ENCODE measurements at regions not wholly inside any gene's neighbourhood (a gene's known extent, or its start where the extent isn't known, plus 50 kb on each side); places are given as distances from the start of the nearest gene placed in this dataset.

DNA sequence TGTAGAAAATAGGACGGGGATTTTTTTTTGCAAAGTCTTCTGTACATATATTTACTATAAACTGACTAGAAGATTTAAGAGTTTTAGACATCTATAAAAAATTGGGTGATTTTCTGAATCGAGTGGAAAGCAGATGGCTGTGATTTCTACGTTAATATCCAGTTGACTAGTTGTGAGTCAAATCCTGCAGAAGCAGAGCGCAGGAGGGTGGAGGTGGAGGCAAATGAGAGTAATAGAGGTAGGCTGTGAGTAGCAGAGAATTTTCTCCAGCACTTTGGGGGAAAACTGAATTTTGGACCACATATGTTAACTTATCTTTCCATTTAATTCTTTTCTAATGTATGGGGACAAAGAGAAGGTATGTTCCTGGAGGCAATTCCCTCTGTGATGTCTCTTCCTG lies 82.1 kb upstream of the SOX3 start:
- Histone ChIP-seq H3K9me3 (no peaks in the 10 kb centered on the region), H3K36me3 (no peaks in the 10 kb centered on the region), H3K27me3 (no peaks in the 10 kb centered on the region), H3K4me3 (no peak overlapping the region), H3K4me1 (no peaks in the 10 kb centered on the region), H3K27ac (no peak overlapping the region)
- no peak for DNase-seq (ENCODE audit: low spot score in 2 of 2)
- no peak for TF ChIP-seq EP300 (IDR thresholded peaks at IDR 0.05)
- TF ChIP-seq, protein P1, sequence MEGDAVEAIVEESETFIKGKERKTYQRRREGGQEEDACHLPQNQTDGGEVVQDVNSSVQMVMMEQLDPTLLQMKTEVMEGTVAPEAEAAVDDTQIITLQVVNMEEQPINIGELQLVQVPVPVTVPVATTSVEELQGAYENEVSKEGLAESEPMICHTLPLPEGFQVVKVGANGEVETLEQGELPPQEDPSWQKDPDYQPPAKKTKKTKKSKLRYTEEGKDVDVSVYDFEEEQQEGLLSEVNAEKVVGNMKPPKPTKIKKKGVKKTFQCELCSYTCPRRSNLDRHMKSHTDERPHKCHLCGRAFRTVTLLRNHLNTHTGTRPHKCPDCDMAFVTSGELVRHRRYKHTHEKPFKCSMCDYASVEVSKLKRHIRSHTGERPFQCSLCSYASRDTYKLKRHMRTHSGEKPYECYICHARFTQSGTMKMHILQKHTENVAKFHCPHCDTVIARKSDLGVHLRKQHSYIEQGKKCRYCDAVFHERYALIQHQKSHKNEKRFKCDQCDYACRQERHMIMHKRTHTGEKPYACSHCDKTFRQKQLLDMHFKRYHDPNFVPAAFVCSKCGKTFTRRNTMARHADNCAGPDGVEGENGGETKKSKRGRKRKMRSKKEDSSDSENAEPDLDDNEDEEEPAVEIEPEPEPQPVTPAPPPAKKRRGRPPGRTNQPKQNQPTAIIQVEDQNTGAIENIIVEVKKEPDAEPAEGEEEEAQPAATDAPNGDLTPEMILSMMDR (IDR thresholded peaks at IDR 0.05) = no peak
- TF ChIP-seq POLR2AphosphoS5 (IDR thresholded peaks at IDR 0.05) = no peak
- TF ChIP-seq POLR2A (IDR thresholded peaks at IDR 0.05) = no peak
- WGBS = 77% methylated on average over 4 of the region's 4 CpGs

DNA sequence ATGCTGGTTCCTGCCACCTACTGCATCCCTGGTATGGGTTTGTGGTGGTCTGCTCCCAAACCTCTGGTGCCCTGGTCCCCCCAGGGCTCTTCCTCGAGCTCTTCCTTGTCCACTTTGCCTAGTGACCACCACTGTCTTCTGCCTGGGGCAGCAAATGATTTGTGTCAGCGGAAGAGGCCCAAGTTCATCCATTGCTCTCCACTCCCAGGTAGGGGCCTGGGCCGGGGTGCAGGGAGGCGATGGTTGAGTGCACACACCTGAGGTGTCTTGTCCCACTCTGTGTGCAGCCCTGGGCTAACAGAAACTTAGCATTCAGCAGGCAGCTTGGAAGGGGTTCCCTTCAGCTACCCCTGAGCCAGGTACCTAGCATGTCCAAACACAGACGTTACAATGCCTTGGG lies 75.6 kb upstream of the SOX3 start:
- WGBS = 56% methylated on average over 5 of the region's 5 CpGs
- DNase-seq (ENCODE audit: low spot score in 2 of 2) = no peak
- H3K27me3 ChIP-seq = no peaks in the 10 kb centered on the region
- TF ChIP-seq EP300 (IDR thresholded peaks at IDR 0.05) = no peak
- TF ChIP-seq POLR2AphosphoS5 (IDR thresholded peaks at IDR 0.05) = no peak
- no peak for TF ChIP-seq POLR2A (IDR thresholded peaks at IDR 0.05)
- TF ChIP-seq, protein P1 (IDR thresholded peaks at IDR 0.05) = no peak
- H3K9me3 ChIP-seq = no peaks in the 10 kb centered on the region
- no peaks in the 10 kb centered on the region for H3K4me1 ChIP-seq
- no peaks in the 10 kb centered on the region for H3K36me3 ChIP-seq
- H3K4me3 ChIP-seq = no peak overlapping the region
- H3K27ac ChIP-seq = no peak overlapping the region

DNA sequence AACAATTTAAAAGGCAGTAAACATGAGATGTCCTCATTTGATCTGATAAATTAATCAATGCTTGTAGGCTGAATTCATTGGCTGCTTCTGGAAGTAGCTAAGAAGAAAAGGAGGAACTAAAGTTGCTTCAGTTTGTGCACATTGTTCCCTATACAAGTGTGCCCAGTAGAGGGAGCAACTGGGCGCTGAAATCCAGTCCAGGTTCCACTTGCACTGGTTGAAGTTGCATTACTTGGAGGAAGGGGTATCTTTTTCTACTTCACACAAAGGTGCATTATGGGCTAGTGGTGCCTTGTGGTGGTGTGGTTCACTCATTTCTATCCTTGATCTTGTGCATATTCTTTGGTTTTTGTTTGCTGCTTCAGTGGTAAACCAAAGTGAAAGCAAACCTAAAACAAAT lies 67.9 kb upstream of the SOX3 start:
- 0% methylated on average over 1 of the region's 1 CpG for WGBS
- no peaks in the 10 kb centered on the region for H3K27me3 ChIP-seq
- no peaks in the 10 kb centered on the region for H3K36me3 ChIP-seq
- no peak overlapping the region for H3K27ac ChIP-seq
- DNase-seq (ENCODE audit: low spot score in 2 of 2) = no peak
- H3K4me1 ChIP-seq = no peaks in the 10 kb centered on the region
- no peak for TF ChIP-seq EP300 (IDR thresholded peaks at IDR 0.05)
- TF ChIP-seq, protein P1 (IDR thresholded peaks at IDR 0.05) = peak in 1 of 2 donors; percentile 35
- no peak overlapping the region for H3K4me3 ChIP-seq
- no peaks in the 10 kb centered on the region for H3K9me3 ChIP-seq

DNA sequence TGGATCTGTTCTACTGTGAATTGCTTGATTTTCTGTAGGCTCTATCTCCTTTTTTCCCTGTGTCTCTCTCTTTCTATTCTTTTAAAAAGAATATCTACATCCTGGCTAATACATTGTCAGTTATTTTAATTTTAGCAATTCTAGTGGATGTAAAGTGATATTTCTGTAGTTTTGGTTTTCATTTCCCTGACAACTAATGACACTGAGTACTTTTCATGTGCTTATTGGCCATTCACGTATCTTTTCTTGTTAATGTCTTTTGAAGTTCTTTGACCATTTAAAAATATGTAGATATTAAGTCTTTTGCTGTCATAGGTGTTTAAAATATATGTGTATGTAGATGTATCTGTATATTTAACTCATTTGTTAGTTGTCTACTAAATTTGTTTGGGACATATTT lies 59.0 kb upstream of the SOX3 start:
- DNase-seq (ENCODE audit: low spot score in 2 of 2) = no peak
- Histone ChIP-seq H3K36me3 (no peaks in the 10 kb centered on the region), H3K4me3 (no peak overlapping the region), H3K27ac (no peak overlapping the region), H3K27me3 (no peaks in the 10 kb centered on the region), H3K9me3 (no peaks in the 10 kb centered on the region), H3K4me1 (no peaks in the 10 kb centered on the region)
- TF ChIP-seq POLR2AphosphoS5 (IDR thresholded peaks at IDR 0.05) = no peak
- TF ChIP-seq, protein P1 (IDR thresholded peaks at IDR 0.05) = no peak
- TF ChIP-seq EP300 (IDR thresholded peaks at IDR 0.05) = no peak
- TF ChIP-seq POLR2A (IDR thresholded peaks at IDR 0.05) = no peak
- WGBS = 74% methylated on average over 1 of the region's 1 CpG

Data from suprapubic skin (tissue), 4 donors.